Pancreas (tissue), 10 donors: ENCODE measurements at regions not wholly inside any gene's neighbourhood (a gene's known extent, or its start where the extent isn't known, plus 50 kb on each side); places are given as distances from the start of the nearest gene placed in this dataset.

ENCODE experiments used
- ATAC-seq, 4 donors: fragments of 200-7000 bp; cut with Tn5 transposase; one replicate each; pipeline versions ENCODE4 v1.8.0 to v1.9.1; 2020; ENCODE audit warnings: mild to moderate bottlenecking in 4 of 4, moderate library complexity in 4 of 4
- DNase-seq, 6 donors: peaks; one replicate each; pipeline ENCODE4 v3.0.0-alpha.2; 2020
- FAIRE-seq: peaks from 2 replicates; lab custom pipeline; 2012; peaks lifted over from hg19 to GRCh38; lab: Jason Lieb, UNC
- H3K27ac ChIP-seq, 4 donors: fragments of 200-600 bp; sonication (generic); 1 replicate in 3 of 4; 2 replicates in 1 of 4; pipeline versions ENCODE4 v1.5.0 to v1.8.0; 2020
- H3K27me3 ChIP-seq, 4 donors: fragments of 200-600 bp; one replicate each; pipeline ENCODE4 v1.8.0; 2021
- H3K36me3 ChIP-seq, 3 donors: fragments of 200-600 bp; sonication (generic) in 1 of 3; one replicate each; pipeline versions ENCODE4 v1.5.0 to v1.8.0; 2020 to 2021
- H3K4me1 ChIP-seq, 3 donors: fragments of 200-600 bp; one replicate each; pipeline ENCODE4 v1.8.0; 2021
- H3K4me3 ChIP-seq, 4 donors: fragments of 200-600 bp; sonication (generic) in 2 of 4; one replicate each; pipeline versions ENCODE4 v1.5.0 to v1.8.0; 2020 to 2021
- H3K9me3 ChIP-seq, 4 donors: fragments of 200-600 bp; one replicate each; pipeline ENCODE4 v1.8.0; 2021
- CTCF ChIP-seq, 4 donors: fragments of 200-600 bp; sonication (generic) in 3 of 4; IDR thresholded peaks; one replicate each; pipeline versions ENCODE4 v1.5.0 to v1.8.0; 2021; ENCODE audit warnings: antibody characterized with exemption in 4 of 4
- WGBS, 2 donors: extraction: QIAGEN DNeasy Blood & Tissue Kit; methylation state at CpG; one replicate each; pipeline ENCODE4 v1.1.7; 2013; 5-methylcytosine and 5-hydroxymethylcytosine counted together
- intact Hi-C, 3 donors: fragments of 100-400 bp; cut with DNase I; formaldehyde crosslinking; loops; one replicate each; pipeline versions ENCODE4 v1.11.1 to v1.14.2; 2022
- donor health status: healthy with polysubstance abuse.
- donor health status: DM: no; HTN: no; CAD: no; lungs with moderate emphysema.
- donor health status: DM: no; HTN: no; CAD: no.
- donor health status: control.
- donor health status: control.
- donor health status: Bipolar disorder and iron deficiency.
- donor health status: DM: yes; HTN: yes; CAD: no.
- donor health status: DM: no; HTN: no; CAD: no.
- donor health status: DM: no; HTN: no; CAD: no.
- donor health status: DM: yes; HTN: yes; CAD: no.

DNA sequence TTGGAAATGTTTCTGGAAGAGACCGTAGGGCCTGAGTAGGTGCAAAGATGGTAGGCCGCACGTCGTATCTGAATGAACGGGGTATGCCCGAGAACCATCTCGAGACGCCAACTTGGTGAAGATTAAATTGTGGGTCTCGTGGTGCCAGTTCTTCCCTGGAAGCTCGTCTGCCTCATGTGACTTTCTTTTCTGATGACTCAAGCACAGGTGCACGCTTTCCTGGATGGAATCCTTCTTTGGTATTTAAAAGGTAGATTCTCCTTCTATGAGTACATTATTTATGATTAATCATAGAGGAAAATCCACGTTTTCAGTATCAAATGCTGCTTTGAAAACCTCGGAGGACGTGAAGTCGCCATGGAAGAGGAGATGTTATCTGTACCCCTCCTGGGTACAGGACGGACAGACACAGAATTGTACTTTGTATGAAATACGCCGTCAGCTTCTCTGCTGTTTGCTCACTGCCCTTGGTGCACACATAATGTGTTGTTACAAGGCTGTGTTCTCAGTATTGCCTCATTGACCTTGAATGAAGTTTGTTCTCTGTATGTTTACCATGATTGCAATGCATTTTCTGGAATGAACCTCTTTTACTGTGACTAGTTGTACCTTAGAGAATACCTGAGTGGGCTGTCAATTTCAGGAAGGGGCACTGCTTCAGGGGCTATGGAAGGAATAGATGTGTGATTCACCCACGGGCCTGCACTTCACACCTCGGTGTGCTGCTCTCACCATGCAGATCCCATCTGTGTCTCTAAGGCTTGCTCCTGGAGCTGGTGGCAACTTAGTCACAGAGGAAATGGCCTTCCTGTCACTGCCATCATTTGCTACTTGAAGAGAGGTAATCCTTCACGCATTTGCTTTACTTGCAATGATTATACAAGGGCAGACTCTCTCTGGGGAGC, 137.3 kb upstream of the RTL1 start:
- TF ChIP-seq CTCF (IDR thresholded peaks at IDR 0.05) = no peak
- no peak for FAIRE-seq
- Histone ChIP-seq H3K9me3 (no peaks in the 10 kb centered on the region), H3K36me3 (peaks cover 0 to 4% (median 0%) of the 10 kb centered on the region in 3 donors), H3K27ac (peak overlapping the region in 3 of 4 donors; percentile 35 to 57 (median 37)), H3K4me3 (no peak overlapping the region), H3K4me1 (peaks cover 4 to 14% (median 7%) of the 10 kb centered on the region in 3 donors), H3K27me3 (no peaks in the 10 kb centered on the region)
- WGBS, 2 donors = 57 to 60% methylated on average over 21 of the region's 21 CpGs
- peak; percentile 74 to 94 (median 84) for ATAC-seq
- DNase-seq = peak in 2 of 6 donors; percentile 6 to 27
- intact Hi-C loops = no loop called here

DNA sequence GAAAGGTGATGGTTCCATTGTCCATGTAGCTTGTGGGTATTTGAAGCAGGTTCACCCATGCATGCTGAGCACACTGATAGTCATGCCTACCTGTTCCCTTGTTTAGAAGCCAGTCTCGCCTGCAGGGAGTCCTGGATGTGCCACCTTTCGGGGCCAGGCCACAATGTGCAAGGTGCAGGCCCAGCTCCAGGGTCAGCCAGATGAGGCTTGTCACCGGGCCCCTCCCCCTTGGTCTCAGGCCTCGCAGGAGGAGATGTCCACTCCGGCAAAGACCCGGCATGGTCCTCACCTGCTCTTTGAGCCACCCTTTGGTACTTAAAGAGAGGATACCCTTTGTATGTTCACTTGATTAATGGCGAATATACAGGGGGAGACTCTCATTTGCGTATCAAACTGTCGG, 140.4 kb upstream of the RTL1 start:
- FAIRE-seq (no peak), DNase-seq (peak in 1 of 6 donors; percentile 43), ATAC-seq (no peak)
- H3K4me3 ChIP-seq = no peak overlapping the region
- WGBS, 2 donors = 89 to 90% methylated on average over 9 of the region's 9 CpGs
- intact Hi-C loops = no loop called here
- H3K4me1 ChIP-seq = peaks cover 4 to 14% (median 7%) of the 10 kb centered on the region in 3 donors
- TF ChIP-seq CTCF (IDR thresholded peaks at IDR 0.05) = no peak
- peaks cover 0 to 4% (median 0%) of the 10 kb centered on the region in 3 donors for H3K36me3 ChIP-seq
- H3K9me3 ChIP-seq = no peaks in the 10 kb centered on the region
- H3K27ac ChIP-seq = no peak overlapping the region
- H3K27me3 ChIP-seq = no peaks in the 10 kb centered on the region

- ATAC-seq (no peak), FAIRE-seq (no peak), DNase-seq (no peak)
- Histone ChIP-seq H3K27ac (no peak overlapping the region), H3K9me3 (no peaks in the 10 kb centered on the region), H3K4me3 (no peak overlapping the region), H3K27me3 (no peaks in the 10 kb centered on the region), H3K4me1 (peaks cover 4 to 14% (median 7%) of the 10 kb centered on the region in 3 donors), H3K36me3 (no peaks in the 10 kb centered on the region)
- WGBS, 2 donors = 83 to 90% methylated on average over 14 of the region's 14 CpGs
- TF ChIP-seq CTCF (IDR thresholded peaks at IDR 0.05) = no peak
- intact Hi-C loops = no loop called here
Measured at GRCh38 chr14:101044741-101045140, 141.2 kb upstream of the RTL1 start.

DNA sequence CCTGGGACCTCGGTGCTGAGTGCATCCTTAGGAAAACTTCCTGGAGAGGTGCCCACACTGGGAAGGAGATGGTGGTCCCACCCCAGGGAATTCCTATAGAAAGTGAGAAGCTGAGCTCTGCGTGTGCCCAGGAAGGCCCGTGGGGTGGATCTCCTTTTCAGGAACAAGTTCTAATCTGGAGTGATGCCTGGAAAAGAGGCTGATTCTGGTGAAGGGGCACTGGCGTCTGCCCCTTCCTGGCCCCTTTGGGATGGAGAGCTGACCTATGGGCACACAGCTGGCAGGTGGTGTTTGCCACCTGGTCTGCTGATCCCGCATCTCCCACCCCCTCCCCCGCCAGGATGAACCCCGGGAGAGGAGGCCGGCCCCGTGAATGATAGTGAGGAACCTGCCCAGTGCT, 142.0 kb upstream of the RTL1 start:
- no peak overlapping the region for H3K4me3 ChIP-seq
- H3K36me3 ChIP-seq = no peaks in the 10 kb centered on the region
- FAIRE-seq (no peak), ATAC-seq (no peak), DNase-seq (no peak)
- peaks cover 3 to 9% (median 4%) of the 10 kb centered on the region in 3 donors for H3K4me1 ChIP-seq
- no peaks in the 10 kb centered on the region for H3K27me3 ChIP-seq
- H3K9me3 ChIP-seq = no peaks in the 10 kb centered on the region
- WGBS, 2 donors = 79 to 85% methylated on average over 9 of the region's 9 CpGs
- H3K27ac ChIP-seq = no peak overlapping the region
- TF ChIP-seq CTCF (IDR thresholded peaks at IDR 0.05) = no peak
- intact Hi-C loops = no loop called here

DNA sequence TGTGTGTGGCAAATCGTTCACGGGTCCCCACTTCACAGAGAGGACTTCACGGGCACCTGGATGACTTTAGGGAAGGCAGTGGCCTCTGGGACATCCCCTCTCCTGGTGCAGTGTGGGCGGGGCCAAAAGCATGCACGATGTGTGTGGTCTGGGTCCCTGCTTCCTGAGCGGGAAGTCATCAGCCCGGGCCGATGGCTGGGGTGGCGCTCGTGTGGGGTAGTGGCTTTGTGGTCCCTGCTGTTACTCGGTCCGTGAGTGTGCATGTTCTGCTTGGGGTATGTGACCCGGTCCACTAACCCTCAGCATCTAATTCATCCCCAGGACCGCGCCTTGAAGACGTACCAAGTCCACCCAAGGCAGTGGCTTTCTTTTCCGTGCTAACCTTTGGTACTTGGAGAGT, 142.5 kb upstream of the RTL1 start:
- WGBS, 2 donors = 87 to 92% methylated on average over 17 of the region's 17 CpGs
- FAIRE-seq (no peak), ATAC-seq (no peak), DNase-seq (peak in 1 of 6 donors; percentile 64)
- intact Hi-C loops = no loop called here
- Histone ChIP-seq H3K27ac (no peak overlapping the region), H3K36me3 (no peaks in the 10 kb centered on the region), H3K9me3 (no peaks in the 10 kb centered on the region), H3K4me3 (no peak overlapping the region), H3K4me1 (peaks cover 0 to 6% (median 2%) of the 10 kb centered on the region in 3 donors), H3K27me3 (no peaks in the 10 kb centered on the region)
- no peak for TF ChIP-seq CTCF (IDR thresholded peaks at IDR 0.05)
